ENCODE measurements at regions not wholly inside any gene's neighbourhood (a gene's known extent, or its start where the extent isn't known, plus 50 kb on each side); places are given as distances from the start of the nearest gene placed in this dataset.

DNA sequence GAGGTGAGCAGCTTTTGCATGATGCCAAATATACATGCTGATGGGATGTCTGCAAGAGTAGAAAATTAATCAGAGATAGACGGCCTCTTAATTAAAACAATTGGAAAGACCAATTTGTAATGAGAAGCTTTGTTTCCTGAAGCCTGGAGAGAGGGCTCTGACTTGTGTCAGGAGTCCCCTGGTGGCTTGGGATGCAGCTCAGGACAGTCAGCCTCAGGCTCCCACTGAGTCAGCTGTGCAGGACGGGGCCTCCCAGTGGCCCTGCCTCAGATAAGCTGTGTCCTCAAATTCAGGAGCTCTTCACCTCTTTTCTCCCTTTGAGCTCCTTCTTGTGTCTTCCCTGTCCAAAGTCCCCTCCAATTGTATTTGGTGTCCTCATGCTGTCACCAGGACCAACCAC, 438.9 kb upstream of the PODXL start:
- TF ChIP-seq, protein P1, sequence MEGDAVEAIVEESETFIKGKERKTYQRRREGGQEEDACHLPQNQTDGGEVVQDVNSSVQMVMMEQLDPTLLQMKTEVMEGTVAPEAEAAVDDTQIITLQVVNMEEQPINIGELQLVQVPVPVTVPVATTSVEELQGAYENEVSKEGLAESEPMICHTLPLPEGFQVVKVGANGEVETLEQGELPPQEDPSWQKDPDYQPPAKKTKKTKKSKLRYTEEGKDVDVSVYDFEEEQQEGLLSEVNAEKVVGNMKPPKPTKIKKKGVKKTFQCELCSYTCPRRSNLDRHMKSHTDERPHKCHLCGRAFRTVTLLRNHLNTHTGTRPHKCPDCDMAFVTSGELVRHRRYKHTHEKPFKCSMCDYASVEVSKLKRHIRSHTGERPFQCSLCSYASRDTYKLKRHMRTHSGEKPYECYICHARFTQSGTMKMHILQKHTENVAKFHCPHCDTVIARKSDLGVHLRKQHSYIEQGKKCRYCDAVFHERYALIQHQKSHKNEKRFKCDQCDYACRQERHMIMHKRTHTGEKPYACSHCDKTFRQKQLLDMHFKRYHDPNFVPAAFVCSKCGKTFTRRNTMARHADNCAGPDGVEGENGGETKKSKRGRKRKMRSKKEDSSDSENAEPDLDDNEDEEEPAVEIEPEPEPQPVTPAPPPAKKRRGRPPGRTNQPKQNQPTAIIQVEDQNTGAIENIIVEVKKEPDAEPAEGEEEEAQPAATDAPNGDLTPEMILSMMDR (IDR thresholded peaks at IDR 0.05; ENCODE audit: insufficient read depth, low read length) = no peak
- no peak for TF ChIP-seq POLR2AphosphoS5 (IDR thresholded peaks at IDR 0.05; ENCODE audit: low read depth)
- TF ChIP-seq REST (IDR thresholded peaks at IDR 0.05; ENCODE audit: insufficient replicate concordance, low read depth) = no peak
- TF ChIP-seq GABPA (IDR thresholded peaks at IDR 0.05; ENCODE audit: low read depth) = no peak
- TF ChIP-seq SPI1 (IDR thresholded peaks at IDR 0.05; ENCODE audit: borderline replicate concordance, low read depth) = no peak
